ENCODE measurements at regions not wholly inside any gene's neighbourhood (a gene's known extent, or its start where the extent isn't known, plus 50 kb on each side); places are given as distances from the start of the nearest gene placed in this dataset.

GRCh38 chr3:120516136-120516535, 65.3 kb upstream of the FSTL1 start:
- Histone ChIP-seq H3K36me3 (ENCODE audit: insufficient read depth, low read length) (no peaks in the 10 kb centered on the region), H3K9ac (ENCODE audit: low read length) (no peak overlapping the region), H3F3A (ENCODE audit: insufficient read depth, low read length, poor library complexity, severe bottlenecking) (no peaks in the 10 kb centered on the region), H3K4me3 (ENCODE audit: low read length) (no peak overlapping the region), H3K27me3 (ENCODE audit: insufficient read depth, low read depth, low read length) (no peaks in the 10 kb centered on the region), H3K79me2 (replicated peaks; ENCODE audit: insufficient read depth, low read length) (no peaks in the 10 kb centered on the region), H3K27ac (ENCODE audit: low read length) (no peak overlapping the region), H3K9me2 (ENCODE audit: insufficient read depth, low read length) (no peaks in the 10 kb centered on the region), H2AFZ (ENCODE audit: low read depth, low read length) (no peak overlapping the region), H4K20me1 (ENCODE audit: insufficient read depth) (no peaks in the 10 kb centered on the region), H3K9me3 (ENCODE audit: low read length) (no peaks in the 10 kb centered on the region), H3K4me2 (ENCODE audit: low read length) (no peak overlapping the region)
- TF ChIP-seq EP300 (conservative IDR thresholded peaks at IDR 0.05; ENCODE audit: poor library complexity, severe bottlenecking) (no peak), POLR2AphosphoS5 (IDR thresholded peaks at IDR 0.05) (no peak), TAF1 (IDR thresholded peaks at IDR 0.05; ENCODE audit: low read depth) (no peak), REST (IDR thresholded peaks at IDR 0.05; ENCODE audit: borderline replicate concordance) (no peak), MXI1 (conservative IDR thresholded peaks at IDR 0.05; ENCODE audit: poor library complexity, severe bottlenecking) (no peak), EZH2 (IDR thresholded peaks at IDR 0.05; ENCODE audit: borderline replicate concordance, insufficient read depth, low read length, poor library complexity, severe bottlenecking) (no peak), SMC3 (conservative IDR thresholded peaks at IDR 0.05; ENCODE audit: poor library complexity) (no peak)

- H3K4me3 ChIP-seq (ENCODE audit: low read length), result no peak overlapping the region
- H3K27me3 ChIP-seq (ENCODE audit: insufficient read depth, low read depth, low read length), result no peaks in the 10 kb centered on the region
- H3K79me2 ChIP-seq (replicated peaks; ENCODE audit: insufficient read depth, low read length), result no peaks in the 10 kb centered on the region
- no peak overlapping the region for H3K27ac ChIP-seq (ENCODE audit: low read length)
- no peaks in the 10 kb centered on the region for H3F3A ChIP-seq (ENCODE audit: insufficient read depth, low read length, poor library complexity, severe bottlenecking)
- no peak overlapping the region for H3K4me2 ChIP-seq (ENCODE audit: low read length)
- H4K20me1 ChIP-seq (ENCODE audit: insufficient read depth), result no peaks in the 10 kb centered on the region
- H3K9ac ChIP-seq (ENCODE audit: low read length), result no peak overlapping the region
- TF ChIP-seq CTCF (IDR thresholded peaks at IDR 0.05; ENCODE audit: poor library complexity, severe bottlenecking) (no peak), POLR2AphosphoS5 (IDR thresholded peaks at IDR 0.05) (no peak), EP300 (conservative IDR thresholded peaks at IDR 0.05; ENCODE audit: poor library complexity, severe bottlenecking) (no peak), REST (IDR thresholded peaks at IDR 0.05; ENCODE audit: borderline replicate concordance) (no peak), SMC3 (conservative IDR thresholded peaks at IDR 0.05; ENCODE audit: poor library complexity) (no peak), RAD21 (conservative IDR thresholded peaks at IDR 0.05) (no peak), EZH2 (IDR thresholded peaks at IDR 0.05; ENCODE audit: borderline replicate concordance, insufficient read depth, low read length, poor library complexity, severe bottlenecking) (no peak), MXI1 (conservative IDR thresholded peaks at IDR 0.05; ENCODE audit: poor library complexity, severe bottlenecking) (no peak), TAF1 (IDR thresholded peaks at IDR 0.05; ENCODE audit: low read depth) (no peak)
- H3K36me3 ChIP-seq (ENCODE audit: insufficient read depth, low read length), result no peaks in the 10 kb centered on the region
- H3K9me3 ChIP-seq (ENCODE audit: low read length), result no peaks in the 10 kb centered on the region
- no peaks in the 10 kb centered on the region for H3K9me2 ChIP-seq (ENCODE audit: insufficient read depth, low read length)
- no peak overlapping the region for H2AFZ ChIP-seq (ENCODE audit: low read depth, low read length)
Observed at GRCh38 chr3:120512655-120513054, 61.9 kb upstream of the FSTL1 start.
